Liver (tissue), 6 donors: ENCODE measurements at regions not wholly inside any gene's neighbourhood (a gene's known extent, or its start where the extent isn't known, plus 50 kb on each side); places are given as distances from the start of the nearest gene placed in this dataset.
"Not testable (repeated sequence)": the region's sequence is repeated elsewhere in the genome, so short reads cannot be mapped to it uniquely, and the experiment has no call there.

Experiments
- DNase-seq: peaks from one replicate; pipeline ENCODE4 v3.0.0-alpha.2; 2017; ENCODE audit warnings: low spot score
- H3K27ac ChIP-seq, 2 donors: one replicate each; pipeline ENCODE4 v1.7.0; 2013; ENCODE audit warnings: inconsistent platforms in 2 of 2, low read length in 2 of 2, control low read depth in 1 of 2, low read depth in 1 of 2, mild to moderate bottlenecking in 1 of 2
- H3K27me3 ChIP-seq, 4 donors: one replicate each; pipeline versions ENCODE4 v1.6.1 to v1.7.0; 2013; ENCODE audit warnings: low read length in 3 of 4, inconsistent platforms in 1 of 4, mild to moderate bottlenecking in 1 of 4, moderate library complexity in 1 of 4; ENCODE audit not compliant: control insufficient read depth in 4 of 4, insufficient read depth in 4 of 4
- H3K36me3 ChIP-seq, 4 donors: one replicate each; pipeline versions ENCODE4 v1.6.1 to v1.7.0; 2013; ENCODE audit warnings: low read length in 3 of 4, mild to moderate bottlenecking in 3 of 4, low read depth in 1 of 4, moderate library complexity in 1 of 4; ENCODE audit not compliant: control insufficient read depth in 4 of 4, insufficient read depth in 3 of 4
- H3K4me1 ChIP-seq, 4 donors: one replicate each; pipeline versions ENCODE4 v1.6.1 to v1.7.0; 2013; ENCODE audit warnings: low read length in 3 of 4, mild to moderate bottlenecking in 3 of 4, moderate library complexity in 1 of 4; ENCODE audit not compliant: control insufficient read depth in 4 of 4, insufficient read depth in 4 of 4
- H3K4me3 ChIP-seq, 3 donors: one replicate each; pipeline versions ENCODE4 v1.6.1 to v1.7.0; 2013; ENCODE audit warnings: low read length in 3 of 3, control low read depth in 1 of 3, low read depth in 1 of 3, mild to moderate bottlenecking in 1 of 3
- H3K9ac ChIP-seq, 2 donors: one replicate each; pipeline ENCODE4 v1.7.0; 2013; ENCODE audit warnings: low read length in 2 of 2, mild to moderate bottlenecking in 2 of 2, moderate library complexity in 2 of 2, control low read depth in 1 of 2, low read depth in 1 of 2
- H3K9me3 ChIP-seq, 4 donors: one replicate each; pipeline versions ENCODE4 v1.6.1 to v1.7.0; 2013; ENCODE audit warnings: low read length in 3 of 4; ENCODE audit not compliant: control insufficient read depth in 4 of 4
- WGBS: extraction: QIAGEN DNeasy Blood & Tissue Kit; methylation state at CpG from one replicate; pipeline ENCODE4 v1.1.7; 2013; 5-methylcytosine and 5-hydroxymethylcytosine counted together
- donor health status: healthy.
- donor health status: healthy.
- donor health status: healthy.

DNA sequence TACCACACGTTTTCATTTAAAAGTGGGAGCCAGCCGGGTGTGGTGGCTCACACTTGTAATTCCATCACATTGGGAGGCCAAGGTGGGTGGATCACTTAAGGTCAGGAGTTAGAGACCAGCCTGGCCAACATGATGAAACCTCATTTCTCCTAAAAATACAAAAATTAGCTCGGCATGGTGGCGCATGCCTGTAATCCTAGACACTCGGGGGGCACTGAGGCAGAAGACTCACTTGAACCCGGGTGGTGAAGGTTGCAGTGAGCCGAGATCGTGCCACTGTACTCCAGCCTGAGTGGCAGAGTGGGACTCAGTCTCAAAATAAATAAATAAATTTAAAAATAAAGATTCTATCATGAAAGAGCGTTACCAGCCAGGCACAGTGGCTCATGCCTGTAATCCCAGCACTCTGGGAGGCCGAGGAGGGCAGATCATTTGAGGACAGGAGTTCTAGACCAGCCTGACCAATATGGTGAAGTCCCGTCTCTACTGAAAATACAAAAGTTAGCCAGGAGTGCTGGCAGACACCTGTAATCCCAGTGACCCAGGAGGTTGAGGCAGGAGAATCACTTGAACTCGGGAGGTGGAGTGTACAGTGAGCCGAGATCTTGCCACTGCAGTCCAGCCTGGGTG is 135.4 kb upstream of the TPTE start:
- not testable (repeated sequence) for H3K9ac ChIP-seq, H3K36me3 ChIP-seq, DNase-seq, H3K27me3 ChIP-seq, H3K4me3 ChIP-seq, H3K27ac ChIP-seq, H3K4me1 ChIP-seq
- 64% methylated on average over 13 of the region's 13 CpGs for WGBS
- H3K9me3 ChIP-seq: peaks cover 6 to 14% (median 12%) of the 10 kb centered on the region in 4 donors

DNA sequence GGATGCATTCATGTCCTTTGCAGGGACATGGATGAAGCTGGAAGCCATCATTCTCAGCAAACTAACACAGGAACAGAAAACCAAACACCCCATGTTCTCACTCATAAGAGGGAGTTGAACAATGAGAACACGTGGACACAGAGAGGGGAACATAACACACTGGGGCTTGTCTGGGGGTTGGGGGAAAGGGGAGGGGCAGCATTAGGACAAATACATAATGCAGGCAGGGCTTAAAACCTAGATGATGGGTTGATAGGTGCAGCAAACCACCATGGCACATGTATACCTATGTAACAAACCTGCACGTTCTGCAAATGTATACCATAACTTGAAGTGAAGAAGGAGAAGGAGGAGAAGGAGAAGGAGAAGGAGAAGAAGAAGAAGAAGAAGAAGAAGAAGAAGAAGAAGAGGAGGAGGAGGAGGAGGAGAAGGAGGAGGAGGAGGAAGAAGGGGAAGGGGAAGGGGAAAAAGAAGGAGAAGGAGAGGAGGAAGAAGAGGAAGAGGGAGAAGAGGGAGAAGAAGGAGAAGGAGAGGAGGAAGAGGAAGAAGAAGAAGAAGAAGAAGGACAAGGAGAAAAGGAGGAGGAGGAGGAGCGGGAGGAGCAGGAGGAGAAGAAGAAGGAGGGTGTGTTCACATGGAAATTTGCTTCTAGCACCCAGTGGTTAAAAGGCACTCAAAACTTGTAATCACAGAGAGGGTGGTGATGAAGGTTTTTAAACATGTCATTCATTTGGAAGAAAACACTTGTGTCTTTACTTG is 133.5 kb upstream of the TPTE start:
- DNase-seq, H3K27ac ChIP-seq, H3K4me3 ChIP-seq, H3K4me1 ChIP-seq, H3K9ac ChIP-seq, H3K36me3 ChIP-seq, H3K27me3 ChIP-seq: not testable (repeated sequence)
- peaks cover 6 to 19% (median 11%) of the 10 kb centered on the region in 4 donors for H3K9me3 ChIP-seq
- WGBS: 42% methylated on average over 3 of the region's 3 CpGs

DNA sequence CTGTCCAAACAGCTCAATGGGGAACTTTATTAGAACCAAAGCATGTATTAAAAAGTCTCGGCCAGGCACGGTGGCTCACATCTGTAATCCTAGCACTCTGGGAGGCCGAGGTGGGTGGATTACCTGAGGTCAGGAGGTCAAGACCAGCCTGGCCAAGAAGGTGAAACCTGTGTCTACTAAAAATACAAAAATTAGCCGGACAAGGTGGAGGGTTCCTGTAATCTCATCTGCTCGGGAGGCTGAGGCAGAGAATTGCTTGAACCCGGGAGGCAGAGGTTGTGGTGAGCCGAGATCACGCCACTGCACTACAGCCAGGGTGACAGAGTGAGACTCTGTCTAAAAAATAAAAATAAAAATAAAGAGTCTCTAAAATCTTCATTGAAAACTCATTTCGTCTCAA is 132.8 kb upstream of the TPTE start:
- not testable (repeated sequence) for H3K9ac ChIP-seq, H3K4me3 ChIP-seq, DNase-seq, H3K36me3 ChIP-seq, H3K4me1 ChIP-seq, H3K27ac ChIP-seq, H3K27me3 ChIP-seq
- 55% methylated on average over 9 of the region's 9 CpGs for WGBS
- peaks cover 6 to 19% (median 10%) of the 10 kb centered on the region in 4 donors for H3K9me3 ChIP-seq

DNA sequence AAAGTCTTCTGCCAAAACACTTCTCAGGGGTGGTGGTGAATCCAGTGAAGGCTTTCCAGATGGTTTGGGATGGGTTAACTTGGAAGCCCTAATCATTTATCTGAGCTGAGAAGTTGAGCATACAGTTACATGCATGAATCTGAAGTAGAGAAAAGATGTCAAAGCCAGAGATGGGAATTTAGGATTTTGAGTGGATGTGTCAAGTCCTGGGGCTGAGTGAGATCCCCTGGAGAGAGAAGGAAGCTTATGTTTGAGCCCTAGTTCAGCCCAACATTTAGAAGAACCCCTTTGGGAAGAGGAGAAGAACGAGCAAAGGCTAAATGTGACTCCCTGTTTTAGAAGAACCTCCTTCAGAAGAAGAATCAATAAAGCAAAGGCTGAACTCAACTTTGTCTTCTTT is 129.1 kb upstream of the TPTE start:
- not testable (repeated sequence) for H3K27ac ChIP-seq, H3K4me1 ChIP-seq, DNase-seq, H3K4me3 ChIP-seq, H3K9ac ChIP-seq, H3K27me3 ChIP-seq, H3K9me3 ChIP-seq, H3K36me3 ChIP-seq
- no CpG with 5 or more reads among the region's 1 CpG for WGBS

DNA sequence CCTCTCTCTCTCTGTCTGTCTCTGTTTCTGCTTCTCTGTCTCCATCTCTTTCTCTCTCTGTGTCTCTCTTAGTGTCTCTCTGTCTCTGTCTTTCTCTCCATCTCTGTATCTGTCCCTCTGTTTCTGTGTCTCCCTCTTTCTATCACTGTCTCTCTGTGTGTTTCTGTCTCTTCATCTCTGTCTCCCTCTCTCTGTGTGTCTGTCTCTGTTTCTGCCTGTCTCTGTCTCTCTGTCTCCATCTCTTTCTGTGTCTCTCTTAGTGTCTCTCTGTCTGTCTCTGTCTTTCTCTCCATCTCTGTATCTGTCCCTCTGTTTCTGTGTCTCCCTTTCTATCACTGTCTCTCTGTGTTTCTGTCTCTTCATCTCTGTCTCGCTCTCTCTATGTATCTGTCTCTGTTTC is 125.4 kb upstream of the TPTE start:
- not testable (repeated sequence) for H3K4me3 ChIP-seq, H3K27me3 ChIP-seq, H3K9me3 ChIP-seq, H3K4me1 ChIP-seq, H3K36me3 ChIP-seq, DNase-seq, H3K9ac ChIP-seq, H3K27ac ChIP-seq
- WGBS: 68% methylated on average over 1 of the region's 1 CpG

DNA sequence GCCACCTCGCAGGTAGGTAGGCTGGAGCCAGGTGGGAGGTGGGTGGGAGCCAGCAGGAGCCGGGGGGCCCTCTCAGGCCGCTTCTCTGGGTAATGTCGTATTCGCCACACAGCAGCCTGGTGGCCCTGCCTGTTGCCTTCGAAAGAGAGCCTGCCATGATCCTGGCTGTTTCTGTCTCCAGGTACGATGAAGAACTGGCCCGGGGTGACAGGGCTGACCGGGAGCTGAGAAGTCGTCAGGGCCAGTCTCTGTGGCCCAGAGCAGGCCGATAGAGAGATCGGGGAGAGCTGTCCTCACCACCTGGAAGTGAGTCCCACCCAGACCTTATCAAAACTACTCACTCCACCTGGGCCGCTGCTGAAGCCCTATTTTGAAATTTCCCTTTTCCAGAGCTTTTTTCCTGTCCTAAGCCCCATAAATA is 123.9 kb upstream of the TPTE start:
- not testable (repeated sequence) for H3K27ac ChIP-seq, H3K4me3 ChIP-seq, DNase-seq, H3K9ac ChIP-seq, H3K4me1 ChIP-seq, H3K36me3 ChIP-seq, H3K9me3 ChIP-seq, H3K27me3 ChIP-seq
- 71% methylated on average over 13 of the region's 13 CpGs for WGBS

DNA sequence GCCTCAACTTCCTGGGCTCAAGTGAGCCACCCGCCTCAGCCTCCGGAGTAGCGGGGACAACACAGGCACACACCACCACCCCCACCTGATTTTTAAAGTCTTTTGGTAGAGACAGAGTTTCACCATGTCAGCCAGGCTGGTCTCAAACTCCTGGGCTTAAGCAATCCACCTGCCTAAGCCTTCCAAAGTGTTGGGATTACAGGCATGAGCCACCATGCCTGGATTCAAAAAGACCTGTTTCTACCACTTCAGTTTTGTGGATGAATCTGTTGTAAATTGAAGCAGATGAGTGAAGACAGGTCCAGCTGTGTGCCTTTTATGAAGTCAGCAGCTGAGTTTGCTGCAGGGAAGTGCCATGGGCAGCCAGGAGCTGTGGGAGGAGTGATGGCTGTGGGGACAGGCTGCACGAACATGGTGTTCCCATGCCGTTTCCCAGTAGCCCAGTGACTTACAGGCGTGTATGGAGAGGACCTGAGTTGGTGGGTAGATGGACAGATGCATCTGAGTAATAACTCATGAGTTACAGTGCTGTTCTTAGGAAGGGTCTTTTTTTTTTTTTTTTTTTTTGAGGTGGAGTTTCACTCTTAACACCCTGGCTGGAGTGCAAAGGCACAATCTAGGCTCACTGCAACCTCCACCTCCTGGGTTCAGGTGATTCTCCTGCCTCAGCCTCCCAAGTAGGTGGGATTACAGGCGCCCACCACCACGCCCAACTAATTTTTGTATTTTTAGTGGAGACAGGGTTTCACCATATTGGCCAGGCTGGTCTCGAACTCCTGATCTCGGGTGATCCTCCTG is 122.5 kb upstream of the TPTE start:
- H3K4me3 ChIP-seq, H3K4me1 ChIP-seq, H3K9ac ChIP-seq, H3K27me3 ChIP-seq, DNase-seq, H3K36me3 ChIP-seq, H3K9me3 ChIP-seq, H3K27ac ChIP-seq: not testable (repeated sequence)
- WGBS: 79% methylated on average over 8 of the region's 10 CpGs

DNA sequence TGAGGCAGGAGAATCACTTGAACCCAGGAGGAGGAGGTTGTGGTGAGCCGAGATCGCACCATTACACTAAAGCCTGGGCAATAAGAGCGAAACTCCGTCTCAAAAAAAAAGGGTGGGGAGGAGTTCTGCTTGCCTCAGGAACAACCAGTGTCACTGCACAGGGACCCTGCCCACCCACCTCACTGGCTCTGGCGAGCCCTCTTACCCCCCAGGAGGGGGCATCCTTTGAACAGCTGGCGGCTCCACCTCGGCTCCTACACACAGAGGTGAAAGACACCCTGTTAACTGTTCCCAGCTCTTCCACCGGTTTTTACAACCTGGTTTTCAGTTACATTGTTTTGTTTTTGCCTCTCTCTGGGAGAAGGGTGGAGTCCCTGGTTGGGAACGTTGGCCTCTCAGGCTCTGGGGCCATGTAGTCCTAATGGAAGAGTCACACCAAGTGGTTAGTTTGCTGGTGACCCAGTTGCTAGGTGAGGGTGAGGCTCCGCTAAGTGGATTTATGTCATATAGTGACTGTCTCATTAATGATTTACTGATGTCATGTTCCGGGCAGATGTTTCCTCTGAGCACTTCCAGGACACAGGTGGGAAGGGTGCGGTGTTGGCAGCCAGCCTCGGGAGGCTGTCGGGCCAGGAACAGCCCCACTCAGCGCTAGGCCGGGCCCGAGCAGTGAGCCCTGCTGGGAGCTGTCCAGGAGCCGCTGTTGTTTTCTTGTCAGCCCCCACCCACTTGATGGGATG is 120.6 kb upstream of the TPTE start:
- not testable (repeated sequence) for H3K27ac ChIP-seq, H3K4me3 ChIP-seq, H3K4me1 ChIP-seq, H3K27me3 ChIP-seq, H3K36me3 ChIP-seq, H3K9ac ChIP-seq, DNase-seq
- 74% methylated on average over 18 of the region's 18 CpGs for WGBS
- H3K9me3 ChIP-seq: peaks cover 0 to 11% (median 5%) of the 10 kb centered on the region in 4 donors
